Forelimb muscle (tissue), 1 donor: ENCODE measurements at regions not wholly inside any gene's neighbourhood (a gene's known extent, or its start where the extent isn't known, plus 50 kb on each side); places are given as distances from the start of the nearest gene placed in this dataset.

Experiments
- DNase-seq: peaks from one replicate; pipeline ENCODE4 v3.0.0-alpha.2; 2013; ENCODE audit warnings: low read depth

DNA sequence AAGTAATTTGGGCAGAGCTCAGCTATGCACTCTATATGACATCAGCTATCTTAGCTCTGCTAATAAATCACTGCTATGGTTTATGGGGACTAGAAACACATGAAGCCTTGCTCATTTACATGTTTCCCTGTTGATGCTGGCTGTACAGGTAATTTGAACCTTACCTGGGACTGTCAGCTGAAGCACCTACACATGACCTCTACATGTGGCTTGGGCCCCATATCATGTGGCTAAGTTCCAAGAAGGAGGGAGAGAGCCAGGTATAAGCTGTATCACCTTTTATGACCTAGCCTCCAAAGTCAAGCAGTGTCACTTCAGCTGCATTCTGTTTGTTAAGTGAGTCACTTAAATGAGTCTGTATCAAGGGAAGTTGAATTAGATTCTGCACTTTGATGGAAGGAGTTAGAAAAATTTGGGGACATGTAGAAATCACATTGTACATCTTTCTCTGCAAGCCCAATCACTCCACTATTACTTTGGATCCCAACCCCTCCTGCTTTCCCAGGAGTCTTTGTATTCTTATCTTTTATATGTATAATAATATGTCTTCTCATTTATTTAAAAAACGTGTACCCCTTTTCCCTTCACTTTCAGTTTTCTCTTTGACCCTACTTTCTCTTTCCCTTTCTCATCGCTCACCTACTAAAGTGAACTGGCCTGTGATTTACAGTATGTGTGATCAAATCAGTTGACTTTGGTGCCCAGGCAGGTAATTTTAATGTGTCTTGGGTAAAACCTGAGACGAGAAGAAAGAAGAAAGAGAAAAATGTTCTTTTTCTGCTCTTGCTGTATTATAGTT is 53.4 kb upstream of the PRKACB start:
- DNase-seq, result no peak

DNA sequence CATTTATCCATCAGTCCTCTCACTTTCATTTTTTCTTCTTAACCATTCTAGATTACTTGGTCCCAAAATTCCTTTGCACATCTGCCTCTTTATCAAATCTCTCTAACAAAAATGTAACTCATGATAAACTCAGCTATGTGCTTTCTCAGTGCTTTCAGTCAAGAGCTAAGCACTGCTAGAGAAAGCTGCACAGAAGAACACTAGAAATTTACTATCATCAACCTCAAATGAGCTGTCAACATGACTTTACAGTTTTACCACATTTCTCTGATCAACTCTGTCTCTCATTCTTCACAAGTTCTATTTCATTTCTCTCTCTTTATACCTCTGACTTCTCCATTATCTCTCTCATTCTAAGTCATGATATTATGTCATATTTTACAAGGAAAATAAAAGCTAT is 54.2 kb upstream of the PRKACB start:
- DNase-seq, result no peak

DNA sequence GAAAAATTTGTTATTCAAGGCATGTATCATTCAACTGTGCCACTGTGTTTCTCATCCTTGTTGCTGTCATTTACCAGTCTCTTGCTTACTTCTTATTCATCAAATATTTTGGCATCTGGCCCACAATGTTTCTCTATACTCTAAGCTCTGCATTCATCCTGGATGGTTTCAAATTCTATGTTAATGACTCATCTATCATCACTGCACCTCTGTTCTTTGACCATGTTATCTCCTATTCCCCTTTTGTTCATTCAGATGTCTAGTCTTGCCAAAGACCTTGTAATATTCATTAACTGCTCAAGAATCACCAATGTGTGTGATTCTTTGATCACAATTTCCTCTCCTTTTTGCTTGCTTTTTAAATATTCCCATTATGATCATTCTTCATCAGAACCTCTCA is 54.6 kb upstream of the PRKACB start:
- DNase-seq, result no peak

DNA sequence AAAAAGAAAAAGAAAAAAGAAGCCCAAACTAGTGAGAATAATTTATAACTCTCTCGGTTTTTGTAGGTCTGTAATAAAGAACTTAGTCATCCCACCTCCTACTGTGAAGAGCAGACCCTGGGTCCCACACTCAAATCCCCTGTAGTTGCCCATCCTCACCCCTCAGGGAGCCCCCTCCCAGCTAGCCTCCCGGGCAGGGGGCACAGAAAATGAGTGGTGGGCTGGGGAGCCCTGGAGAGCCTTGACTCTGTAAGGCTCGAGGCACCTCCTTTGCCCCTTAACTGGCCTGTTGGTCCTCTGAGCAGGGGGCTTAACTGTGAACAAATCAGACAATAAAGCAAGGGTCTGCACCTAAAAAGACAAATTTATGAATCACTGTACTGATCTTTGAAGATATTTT is 57.5 kb upstream of the PRKACB start:
- no peak for DNase-seq

DNA sequence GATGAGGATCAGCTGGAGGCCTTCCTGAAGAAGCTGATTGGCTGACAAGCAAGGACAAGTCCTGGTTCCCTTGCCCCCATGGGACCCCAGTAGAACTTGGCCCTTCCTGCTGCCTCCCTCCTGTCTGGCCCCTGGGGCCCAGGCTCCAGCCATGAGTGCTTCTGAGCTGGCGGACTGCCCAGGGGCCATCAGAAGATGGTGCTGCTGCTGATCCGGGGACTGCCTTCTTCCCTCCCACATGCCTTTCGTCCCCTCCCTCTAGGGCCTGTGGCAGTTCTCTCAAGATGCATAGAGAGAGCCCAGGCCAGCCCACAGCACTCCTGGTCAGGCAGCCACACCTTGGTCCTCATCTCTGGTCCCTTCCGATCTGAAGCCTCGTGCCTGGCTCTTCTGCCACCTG is 57.9 kb upstream of the PRKACB start:
- no peak for DNase-seq

DNA sequence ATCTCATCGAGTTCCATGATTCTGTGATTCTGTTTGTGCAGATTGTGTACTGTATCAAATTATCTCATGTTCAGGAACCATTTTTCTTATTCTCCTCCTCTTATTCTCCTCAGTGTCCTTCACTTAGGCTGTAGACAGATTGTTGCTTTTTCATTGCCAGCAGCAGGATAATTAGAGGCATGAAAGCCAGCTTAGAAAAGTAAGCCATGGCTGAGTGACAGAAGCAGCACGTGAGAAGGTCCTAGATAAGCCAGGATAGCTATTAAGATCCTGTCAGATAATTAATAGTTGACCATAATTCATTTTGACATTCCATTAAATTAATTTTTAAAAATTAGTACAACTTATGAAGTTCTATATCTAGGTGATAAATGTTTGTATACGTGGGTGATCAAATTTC is 60.8 kb upstream of the PRKACB start:
- no peak for DNase-seq

DNA sequence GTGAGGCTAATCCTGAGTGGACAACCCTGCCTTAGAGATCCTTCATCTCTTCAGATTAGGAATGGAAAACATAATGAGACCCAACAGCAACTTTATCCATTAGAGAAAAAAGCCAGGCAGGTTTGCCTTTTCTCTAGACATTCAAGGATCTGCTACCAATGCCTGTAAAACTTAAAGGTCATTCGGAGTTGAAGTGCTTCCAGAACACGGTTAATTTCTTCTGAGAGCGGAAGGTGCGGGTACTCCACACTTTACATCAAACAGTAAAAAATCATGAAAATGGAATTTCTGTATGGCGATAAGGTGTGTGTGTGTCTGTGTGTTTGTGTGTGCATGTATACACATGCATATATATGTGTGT is 65.2 kb upstream of the PRKACB start:
- no peak for DNase-seq

DNA sequence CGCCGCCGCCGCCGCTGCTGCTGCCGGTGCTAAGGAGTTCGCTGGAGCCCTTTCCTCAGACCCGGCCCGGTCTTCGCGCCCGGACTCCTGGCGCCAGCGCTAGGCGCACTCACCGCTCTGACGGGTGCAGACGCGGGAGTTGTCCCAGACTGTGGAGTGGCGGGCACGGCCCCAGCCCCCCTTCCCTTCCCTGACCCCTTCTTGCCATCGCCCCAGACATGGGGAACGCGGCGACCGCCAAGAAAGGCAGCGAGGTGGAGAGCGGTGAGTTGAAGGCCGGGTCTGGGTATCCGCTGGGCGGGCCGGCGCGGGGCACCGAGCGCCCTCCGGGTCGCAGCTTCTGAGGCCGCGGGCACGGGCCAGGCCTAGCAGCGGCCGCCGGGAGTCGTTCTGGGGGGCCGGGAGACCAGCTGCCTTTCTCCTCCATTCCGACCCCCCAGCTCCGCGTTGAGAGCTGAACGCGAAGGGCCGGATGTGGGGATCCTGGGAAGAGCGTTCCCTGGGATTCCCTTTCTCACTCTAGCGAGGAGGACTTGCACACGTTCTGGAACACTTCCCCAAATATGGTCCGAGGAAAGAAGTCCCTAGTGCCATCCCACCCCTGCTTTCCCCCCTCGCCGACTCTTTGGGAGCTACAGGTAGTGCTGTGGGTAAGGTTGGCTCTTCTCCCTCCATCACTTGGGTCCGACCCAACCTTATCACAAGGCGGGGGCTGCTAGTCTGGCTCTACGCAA is 65.8 kb upstream of the PRKACB start:
- peak; percentile 17 for DNase-seq

DNA sequence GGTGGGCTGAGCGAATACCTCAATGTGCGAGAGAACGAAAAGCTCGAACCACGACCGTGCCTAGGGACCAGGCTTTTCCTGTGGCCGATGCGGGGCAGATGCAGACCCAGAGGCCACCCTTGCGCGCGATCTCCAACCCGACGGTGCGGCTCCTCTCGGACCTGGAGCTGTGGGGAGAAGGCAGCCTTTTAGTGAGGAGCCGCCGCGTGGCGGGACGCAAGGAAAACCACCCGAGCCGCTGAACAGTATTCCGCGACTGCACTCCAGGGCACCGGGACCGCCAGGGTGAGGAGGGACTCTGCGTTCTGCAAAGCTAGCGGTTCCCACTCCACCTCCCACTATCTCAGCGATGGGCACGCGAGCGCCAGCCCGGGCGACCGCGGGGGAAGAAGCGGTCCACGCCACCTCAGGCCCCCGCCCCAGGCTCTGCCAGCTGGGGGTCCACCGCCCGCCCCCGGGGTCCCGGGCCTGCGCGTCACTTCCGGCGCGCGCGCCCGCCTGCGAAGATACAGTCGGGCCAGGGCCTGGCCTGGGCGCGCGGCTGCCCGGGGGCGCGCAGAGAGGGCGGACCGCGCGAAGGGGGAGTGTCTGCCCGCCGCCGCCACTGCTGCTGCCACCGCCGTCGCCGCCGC is 66.5 kb upstream of the PRKACB start:
- peak; percentile 39 for DNase-seq

DNA sequence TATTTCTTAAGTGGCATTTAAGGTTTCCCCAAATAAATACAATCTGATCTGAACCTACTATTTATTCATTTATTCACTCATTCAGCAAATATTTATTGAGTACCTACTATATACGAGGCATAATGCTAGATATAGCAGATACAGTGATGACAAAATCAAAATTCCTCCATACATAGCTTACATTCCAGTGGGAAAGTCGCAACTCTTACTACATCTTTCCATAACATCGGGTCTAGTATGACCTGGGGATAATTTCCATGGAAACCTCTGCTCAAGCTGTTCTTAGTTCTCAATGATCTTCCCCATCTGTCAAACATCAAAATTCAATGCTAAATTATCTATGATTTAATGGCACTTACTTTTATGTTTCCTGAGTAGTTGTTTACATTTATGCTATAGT is 70.8 kb upstream of the PRKACB start:
- no peak for DNase-seq

DNA sequence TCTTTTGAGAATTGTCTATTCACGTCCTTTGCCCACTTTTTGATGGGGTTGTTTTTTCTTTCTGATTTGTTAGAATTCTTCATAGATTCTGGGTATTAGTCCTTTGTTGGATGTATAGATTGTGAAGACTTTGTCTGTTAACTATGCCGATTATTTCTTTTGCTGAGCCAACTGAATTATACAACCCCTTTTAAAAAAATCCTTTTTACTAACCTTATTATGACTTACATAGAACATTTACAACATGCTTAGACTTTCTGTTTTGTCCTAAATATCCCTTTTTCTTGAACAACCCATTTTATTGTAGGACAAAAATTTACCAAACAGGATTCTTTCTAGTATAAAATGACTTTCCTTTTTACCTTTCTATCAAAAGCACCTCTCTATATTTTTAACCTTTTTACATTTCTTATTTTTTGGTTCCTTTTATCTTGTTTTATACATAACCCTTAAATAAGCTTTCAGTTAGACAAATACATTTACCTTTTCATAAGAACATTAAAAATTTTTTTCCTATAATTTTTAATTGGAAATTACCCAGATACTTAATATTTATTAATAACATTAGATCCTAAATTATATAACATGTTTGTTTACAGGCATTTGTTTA is 70.4 kb upstream of the TTLL7 start:
- no peak for DNase-seq

DNA sequence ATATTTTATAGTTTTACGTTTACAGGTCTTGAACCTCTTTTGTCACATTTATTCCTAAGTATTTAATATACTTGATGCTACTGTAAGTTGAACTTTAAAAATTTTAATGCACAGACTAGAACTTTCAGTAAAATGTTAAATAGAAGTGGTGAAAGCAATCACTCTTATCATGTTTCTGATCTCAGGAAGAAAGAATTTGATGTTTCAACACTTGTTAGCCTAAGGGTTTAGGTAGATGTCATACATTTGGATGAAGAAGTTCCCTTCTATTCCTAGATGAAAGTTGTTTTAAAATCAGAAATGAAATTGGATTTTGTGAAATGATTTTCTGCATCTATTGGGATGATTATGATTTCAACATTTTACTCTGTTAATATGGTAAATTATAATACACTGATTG is 63.6 kb upstream of the TTLL7 start:
- no peak for DNase-seq

DNA sequence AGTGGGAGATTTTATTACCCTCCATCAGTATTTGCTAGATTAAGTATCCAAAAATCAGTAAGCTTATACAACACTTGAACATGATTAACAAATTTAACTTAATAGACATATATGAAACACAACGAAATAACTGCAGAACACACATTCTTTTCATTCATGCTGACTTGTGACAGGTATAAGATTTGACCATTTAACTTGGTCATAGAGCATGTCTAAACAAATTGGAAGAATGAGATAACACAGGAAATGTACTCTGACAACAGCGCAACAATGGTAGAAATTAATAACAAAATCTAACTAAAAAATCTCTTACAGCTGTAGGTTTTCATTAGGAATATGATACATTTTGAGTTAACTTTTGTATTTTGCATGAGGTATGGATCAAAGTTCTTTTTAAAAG is 62.4 kb upstream of the TTLL7 start:
- DNase-seq, result no peak

DNA sequence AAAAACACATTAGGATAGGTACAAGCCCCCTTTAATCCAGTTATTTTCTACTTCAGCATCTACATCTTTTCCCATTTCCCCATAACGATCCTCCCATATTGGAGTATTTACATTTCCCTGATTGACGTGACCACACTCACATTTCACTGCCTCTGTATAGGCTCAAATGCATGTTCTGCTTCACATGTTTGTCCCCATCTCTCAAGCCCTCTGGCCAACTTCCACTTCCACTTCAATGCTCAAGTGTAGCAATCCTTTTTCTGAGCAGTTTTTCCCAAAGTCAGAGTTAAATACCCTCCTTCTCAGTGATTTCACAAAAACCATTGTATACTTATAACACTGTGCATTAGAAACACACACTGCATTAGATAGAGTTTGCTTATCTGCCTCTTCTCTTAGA is 61.8 kb upstream of the TTLL7 start:
- DNase-seq, result no peak

DNA sequence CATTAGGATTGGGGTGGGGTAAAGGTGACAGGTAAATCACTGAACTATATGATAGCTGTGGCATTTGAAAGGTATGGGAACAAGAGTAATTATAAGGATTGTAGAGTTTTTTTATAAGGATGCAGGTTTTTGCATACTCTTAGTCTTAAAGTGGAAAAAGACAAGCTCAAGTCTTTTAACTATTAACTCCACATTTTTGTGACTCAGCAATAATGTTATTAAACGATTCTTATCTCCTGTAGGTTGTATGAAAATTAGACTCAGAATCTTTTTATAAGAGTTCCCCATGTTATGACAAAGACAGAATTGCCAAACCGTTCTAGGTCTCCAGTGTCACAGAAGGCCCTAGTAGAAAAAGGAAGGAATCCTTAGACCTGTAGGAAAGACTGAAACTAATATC is 49.9 kb upstream of the TTLL7 start:
- DNase-seq, result no peak
